ENCODE measurements at regions not wholly inside any gene's neighbourhood (a gene's known extent, or its start where the extent isn't known, plus 50 kb on each side); places are given as distances from the start of the nearest gene placed in this dataset.

DNA sequence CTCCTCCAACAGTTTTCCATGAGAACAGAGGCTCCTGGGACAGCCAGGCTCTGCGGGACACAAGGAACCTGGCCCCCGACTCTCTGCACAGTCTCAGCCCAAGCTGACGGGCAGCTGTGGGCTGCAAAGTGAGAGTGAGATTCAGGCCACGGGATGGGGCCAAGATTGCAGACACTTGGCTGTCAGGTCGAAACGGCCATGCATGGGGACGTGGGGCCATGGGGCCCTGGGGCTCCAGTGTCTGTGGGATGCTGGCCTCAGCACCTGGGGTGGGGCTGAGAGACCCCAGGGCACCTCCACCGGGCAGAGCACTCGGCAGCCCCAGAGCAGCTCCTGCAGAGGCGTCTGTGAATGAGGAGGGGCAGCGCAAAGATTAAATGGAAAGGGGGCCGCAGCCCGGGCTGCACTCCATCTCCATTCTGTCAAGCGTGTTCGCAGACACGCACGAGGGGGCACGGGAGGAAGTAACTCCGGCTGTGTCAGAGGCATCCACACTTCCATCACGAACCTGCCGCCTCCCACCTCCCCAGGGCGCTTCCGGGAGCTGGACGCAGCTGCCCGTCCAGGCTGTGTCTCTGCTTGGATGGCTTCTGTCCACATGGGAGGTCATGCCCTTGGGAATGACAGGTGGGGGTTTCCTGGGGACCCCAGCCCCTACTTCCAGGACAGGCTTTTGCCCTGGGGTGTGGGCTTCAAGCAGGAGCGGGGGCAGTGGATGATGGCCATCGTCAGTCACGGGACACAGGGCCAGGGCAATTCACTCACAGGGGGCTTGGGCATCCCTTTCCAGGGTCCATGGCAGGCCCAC lies 82.8 kb upstream of the NKX1-1 start:
- Histone ChIP-seq H3K9me3 (ENCODE audit: control insufficient read depth, low read length) (peaks cover 10% of the 10 kb centered on the region), H3K27me3 (replicated peaks; ENCODE audit: control insufficient read depth, insufficient read depth, low read length, poor library complexity, severe bottlenecking) (no peaks in the 10 kb centered on the region)
- no peak for DNase-seq

DNA sequence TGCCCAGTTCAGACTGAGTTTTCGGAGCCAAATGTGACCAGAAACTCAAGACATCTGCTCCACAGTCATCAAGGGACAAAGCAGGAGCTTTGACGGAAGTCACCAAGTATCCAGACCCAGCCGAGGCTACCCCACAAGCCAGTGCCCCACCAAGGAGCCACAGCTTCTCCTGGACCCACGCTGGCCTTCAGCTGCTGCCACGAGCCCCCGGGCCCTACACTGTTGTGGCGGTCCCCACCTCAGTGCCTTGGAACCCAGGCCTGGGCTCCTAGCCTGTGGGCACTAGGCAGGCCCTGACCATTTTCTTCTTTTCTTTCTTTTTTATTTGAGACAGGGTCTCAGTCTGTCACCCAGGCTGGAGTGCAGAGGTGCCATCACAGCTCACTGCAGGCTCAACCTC lies 82.1 kb upstream of the NKX1-1 start:
- Histone ChIP-seq H3K4me3 (ENCODE audit: insufficient read depth, low read depth, low read length, poor library complexity, severe bottlenecking) (no peak overlapping the region), H3K27me3 (replicated peaks; ENCODE audit: control insufficient read depth, insufficient read depth, low read length, poor library complexity, severe bottlenecking) (no peaks in the 10 kb centered on the region), H3K36me3 (ENCODE audit: control insufficient read depth, insufficient read depth, low read length) (no peaks in the 10 kb centered on the region), H3K9me3 (ENCODE audit: control insufficient read depth, low read length) (peaks cover 10% of the 10 kb centered on the region), H3K4me1 (ENCODE audit: control insufficient read depth, insufficient read depth, low read length, poor library complexity, severe bottlenecking) (no peaks in the 10 kb centered on the region), H3K27ac (ENCODE audit: insufficient read depth, low read length, poor library complexity, severe bottlenecking) (no peak overlapping the region)
- no peak for DNase-seq

More for the DNA sequence above, 82.8 kb upstream of the NKX1-1 start:
- Histone ChIP-seq H3K4me3 (ENCODE audit: insufficient read depth, low read depth, low read length, poor library complexity, severe bottlenecking) (no peak overlapping the region), H3K4me1 (ENCODE audit: control insufficient read depth, insufficient read depth, low read length, poor library complexity, severe bottlenecking) (no peaks in the 10 kb centered on the region), H3K36me3 (ENCODE audit: control insufficient read depth, insufficient read depth, low read length) (no peaks in the 10 kb centered on the region), H3K27ac (ENCODE audit: insufficient read depth, low read length, poor library complexity, severe bottlenecking) (no peak overlapping the region)

DNA sequence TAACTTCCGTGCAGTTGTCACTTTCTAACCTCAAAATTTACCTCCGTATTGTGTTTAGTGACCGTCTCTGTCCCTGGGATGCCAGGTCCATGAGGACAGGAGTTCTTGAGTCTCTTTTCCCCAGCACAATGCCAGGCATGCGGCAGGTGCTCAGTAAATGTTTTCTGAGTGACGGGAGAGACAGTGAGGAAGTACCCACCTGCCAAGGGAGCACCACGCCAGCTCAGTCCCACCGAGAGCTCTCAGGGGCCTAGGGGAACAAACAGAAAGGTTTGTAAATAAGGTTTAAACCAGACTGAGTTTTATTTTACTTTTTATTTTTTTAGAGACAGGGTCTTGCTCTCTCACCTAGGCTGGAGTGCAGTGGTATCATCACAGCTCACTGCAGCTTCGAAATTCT lies 81.5 kb upstream of the NKX1-1 start:
- no peak for DNase-seq
- Histone ChIP-seq H3K4me1 (ENCODE audit: control insufficient read depth, insufficient read depth, low read length, poor library complexity, severe bottlenecking) (no peaks in the 10 kb centered on the region), H3K27ac (ENCODE audit: insufficient read depth, low read length, poor library complexity, severe bottlenecking) (no peak overlapping the region), H3K36me3 (ENCODE audit: control insufficient read depth, insufficient read depth, low read length) (no peaks in the 10 kb centered on the region), H3K9me3 (ENCODE audit: control insufficient read depth, low read length) (peaks cover 10% of the 10 kb centered on the region), H3K4me3 (ENCODE audit: insufficient read depth, low read depth, low read length, poor library complexity, severe bottlenecking) (no peak overlapping the region), H3K27me3 (replicated peaks; ENCODE audit: control insufficient read depth, insufficient read depth, low read length, poor library complexity, severe bottlenecking) (no peaks in the 10 kb centered on the region)

DNA sequence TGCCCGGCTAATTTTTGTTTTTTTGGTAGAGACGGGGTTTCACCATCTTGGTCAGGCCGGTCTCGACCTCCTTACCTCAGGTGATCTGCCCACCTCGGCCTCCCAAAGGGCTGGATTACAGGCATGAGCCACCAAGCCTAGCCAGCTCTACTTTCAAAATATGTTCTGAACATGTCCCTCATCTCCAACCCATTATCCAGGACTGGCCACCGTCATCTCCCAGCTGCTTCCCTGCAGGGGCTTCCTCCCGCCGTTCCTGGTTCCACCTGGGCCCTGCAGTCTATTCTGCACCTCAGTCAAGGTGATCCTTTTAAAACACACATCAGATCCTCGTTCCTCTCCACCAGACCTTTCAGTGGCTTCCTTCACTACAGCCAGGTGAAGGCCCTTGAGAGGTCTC lies 80.9 kb upstream of the NKX1-1 start:
- Histone ChIP-seq H3K27ac (ENCODE audit: insufficient read depth, low read length, poor library complexity, severe bottlenecking) (no peak overlapping the region), H3K4me3 (ENCODE audit: insufficient read depth, low read depth, low read length, poor library complexity, severe bottlenecking) (no peak overlapping the region), H3K36me3 (ENCODE audit: control insufficient read depth, insufficient read depth, low read length) (no peaks in the 10 kb centered on the region), H3K4me1 (ENCODE audit: control insufficient read depth, insufficient read depth, low read length, poor library complexity, severe bottlenecking) (no peaks in the 10 kb centered on the region), H3K9me3 (ENCODE audit: control insufficient read depth, low read length) (peaks cover 10% of the 10 kb centered on the region), H3K27me3 (replicated peaks; ENCODE audit: control insufficient read depth, insufficient read depth, low read length, poor library complexity, severe bottlenecking) (no peaks in the 10 kb centered on the region)
- DNase-seq: no peak

DNA sequence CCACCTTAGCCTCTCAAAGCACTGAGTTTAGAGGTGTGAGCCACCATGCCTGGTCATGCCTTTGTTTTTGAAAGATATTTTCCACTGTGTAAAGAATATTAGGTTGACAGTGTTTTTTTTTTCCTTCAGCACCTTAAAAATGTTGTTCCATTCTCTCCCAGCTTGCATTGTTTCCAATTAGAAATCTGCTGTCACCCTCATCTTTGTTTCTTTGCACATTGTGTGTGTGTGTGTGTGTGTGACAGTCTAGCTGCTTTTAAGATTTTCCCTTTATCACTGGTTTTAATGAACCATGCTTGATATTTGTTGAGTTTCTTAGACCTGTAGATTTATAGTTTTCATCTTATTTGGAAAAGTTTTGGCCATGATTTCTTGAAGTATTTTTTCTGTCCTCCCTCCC lies 79.0 kb upstream of the NKX1-1 start:
- no peaks in the 10 kb centered on the region for H3K27me3 ChIP-seq (replicated peaks; ENCODE audit: control insufficient read depth, insufficient read depth, low read length, poor library complexity, severe bottlenecking)
- DNase-seq: no peak
- H3K4me3 ChIP-seq (ENCODE audit: insufficient read depth, low read depth, low read length, poor library complexity, severe bottlenecking): no peak overlapping the region
- no peaks in the 10 kb centered on the region for H3K36me3 ChIP-seq (ENCODE audit: control insufficient read depth, insufficient read depth, low read length)
- no peak overlapping the region for H3K27ac ChIP-seq (ENCODE audit: insufficient read depth, low read length, poor library complexity, severe bottlenecking)
- no peaks in the 10 kb centered on the region for H3K4me1 ChIP-seq (ENCODE audit: control insufficient read depth, insufficient read depth, low read length, poor library complexity, severe bottlenecking)
- H3K9me3 ChIP-seq (ENCODE audit: control insufficient read depth, low read length): peaks cover 10% of the 10 kb centered on the region

DNA sequence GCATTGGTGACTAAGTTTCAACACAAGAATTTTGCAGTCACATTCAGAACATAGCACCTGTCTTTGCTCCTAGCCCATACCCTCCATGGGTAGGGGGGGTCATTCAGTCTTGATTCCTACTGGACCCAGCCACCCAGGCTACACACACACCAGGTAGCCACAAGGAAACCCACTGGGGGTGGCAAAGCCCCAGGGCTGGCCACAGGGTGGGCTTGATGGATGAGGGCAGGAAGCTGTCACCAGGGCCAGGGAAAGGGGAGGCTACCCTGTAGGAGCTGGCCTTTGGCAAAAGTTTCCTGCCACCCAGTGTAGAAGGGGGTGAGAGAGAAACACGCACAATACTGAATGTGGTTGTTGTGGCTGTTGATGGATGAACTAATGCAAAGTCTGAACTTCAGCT lies 74.5 kb upstream of the NKX1-1 start:
- no peak overlapping the region for H3K27ac ChIP-seq (ENCODE audit: insufficient read depth, low read length, poor library complexity, severe bottlenecking)
- H3K27me3 ChIP-seq (replicated peaks; ENCODE audit: control insufficient read depth, insufficient read depth, low read length, poor library complexity, severe bottlenecking): peaks cover 3% of the 10 kb centered on the region
- no peaks in the 10 kb centered on the region for H3K36me3 ChIP-seq (ENCODE audit: control insufficient read depth, insufficient read depth, low read length)
- H3K4me1 ChIP-seq (ENCODE audit: control insufficient read depth, insufficient read depth, low read length, poor library complexity, severe bottlenecking): no peaks in the 10 kb centered on the region
- H3K4me3 ChIP-seq (ENCODE audit: insufficient read depth, low read depth, low read length, poor library complexity, severe bottlenecking): no peak overlapping the region
- H3K9me3 ChIP-seq (ENCODE audit: control insufficient read depth, low read length): peaks cover 10% of the 10 kb centered on the region
- DNase-seq: no peak

DNA sequence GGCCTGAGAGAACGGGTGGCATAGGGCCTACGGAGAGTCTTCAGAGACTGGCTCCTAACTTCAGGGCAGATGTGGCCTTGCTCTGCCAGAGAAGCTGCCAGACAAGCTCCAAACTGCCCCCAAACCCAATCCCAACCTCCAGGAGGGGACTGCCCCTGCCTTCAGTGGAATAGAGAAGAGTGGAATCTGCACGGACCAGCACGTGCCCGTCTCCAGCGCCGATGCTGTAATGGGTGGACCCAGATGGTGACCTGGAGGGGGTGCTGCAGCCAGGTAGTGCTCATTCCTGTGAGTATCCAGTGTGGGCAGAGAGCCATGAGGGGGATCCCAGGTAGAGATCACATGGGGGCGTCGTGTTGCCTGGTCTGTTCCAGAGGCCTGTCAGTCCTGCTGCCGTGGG lies 73.2 kb upstream of the NKX1-1 start:
- Histone ChIP-seq H3K4me1 (ENCODE audit: control insufficient read depth, insufficient read depth, low read length, poor library complexity, severe bottlenecking) (no peaks in the 10 kb centered on the region), H3K36me3 (ENCODE audit: control insufficient read depth, insufficient read depth, low read length) (no peaks in the 10 kb centered on the region), H3K9me3 (ENCODE audit: control insufficient read depth, low read length) (no peaks in the 10 kb centered on the region), H3K4me3 (ENCODE audit: insufficient read depth, low read depth, low read length, poor library complexity, severe bottlenecking) (no peak overlapping the region), H3K27me3 (replicated peaks; ENCODE audit: control insufficient read depth, insufficient read depth, low read length, poor library complexity, severe bottlenecking) (peaks cover 3% of the 10 kb centered on the region), H3K27ac (ENCODE audit: insufficient read depth, low read length, poor library complexity, severe bottlenecking) (no peak overlapping the region)
- no peak for DNase-seq

DNA sequence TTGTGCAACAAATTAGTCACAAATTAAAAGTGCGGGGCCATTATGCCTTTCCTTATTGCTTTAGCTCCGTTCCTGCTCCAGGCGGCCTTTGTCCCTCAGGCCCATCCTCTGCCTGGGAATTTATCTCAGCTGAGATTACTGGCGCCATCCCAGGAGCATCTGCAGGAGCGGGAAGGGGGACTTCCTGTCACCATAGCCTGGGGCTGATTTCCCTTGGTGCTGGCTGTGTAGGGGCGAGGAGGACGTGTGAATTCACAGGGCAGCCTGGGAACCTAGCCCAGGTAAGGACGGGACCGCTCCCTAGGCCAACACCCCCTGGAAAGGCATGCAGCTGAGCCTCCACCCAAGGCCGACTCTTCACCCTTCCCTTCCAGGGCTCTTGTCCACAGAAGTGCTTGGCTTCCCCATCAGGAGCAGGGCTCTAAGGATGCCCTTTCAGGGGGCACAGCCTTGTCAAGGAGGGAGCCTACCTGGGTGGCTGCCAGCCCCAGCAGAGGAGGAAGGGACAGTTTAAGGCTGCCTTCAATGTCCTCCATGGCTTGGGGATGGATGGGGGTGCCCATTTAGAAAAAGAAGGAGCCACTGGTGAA lies 72.6 kb upstream of the NKX1-1 start:
- DNase-seq: no peak
- no peak overlapping the region for H3K4me3 ChIP-seq (ENCODE audit: insufficient read depth, low read depth, low read length, poor library complexity, severe bottlenecking)
- H3K27ac ChIP-seq (ENCODE audit: insufficient read depth, low read length, poor library complexity, severe bottlenecking): no peak overlapping the region
- no peaks in the 10 kb centered on the region for H3K36me3 ChIP-seq (ENCODE audit: control insufficient read depth, insufficient read depth, low read length)
- H3K4me1 ChIP-seq (ENCODE audit: control insufficient read depth, insufficient read depth, low read length, poor library complexity, severe bottlenecking): no peaks in the 10 kb centered on the region
- H3K27me3 ChIP-seq (replicated peaks; ENCODE audit: control insufficient read depth, insufficient read depth, low read length, poor library complexity, severe bottlenecking): peaks cover 3% of the 10 kb centered on the region
- H3K9me3 ChIP-seq (ENCODE audit: control insufficient read depth, low read length): no peaks in the 10 kb centered on the region

DNA sequence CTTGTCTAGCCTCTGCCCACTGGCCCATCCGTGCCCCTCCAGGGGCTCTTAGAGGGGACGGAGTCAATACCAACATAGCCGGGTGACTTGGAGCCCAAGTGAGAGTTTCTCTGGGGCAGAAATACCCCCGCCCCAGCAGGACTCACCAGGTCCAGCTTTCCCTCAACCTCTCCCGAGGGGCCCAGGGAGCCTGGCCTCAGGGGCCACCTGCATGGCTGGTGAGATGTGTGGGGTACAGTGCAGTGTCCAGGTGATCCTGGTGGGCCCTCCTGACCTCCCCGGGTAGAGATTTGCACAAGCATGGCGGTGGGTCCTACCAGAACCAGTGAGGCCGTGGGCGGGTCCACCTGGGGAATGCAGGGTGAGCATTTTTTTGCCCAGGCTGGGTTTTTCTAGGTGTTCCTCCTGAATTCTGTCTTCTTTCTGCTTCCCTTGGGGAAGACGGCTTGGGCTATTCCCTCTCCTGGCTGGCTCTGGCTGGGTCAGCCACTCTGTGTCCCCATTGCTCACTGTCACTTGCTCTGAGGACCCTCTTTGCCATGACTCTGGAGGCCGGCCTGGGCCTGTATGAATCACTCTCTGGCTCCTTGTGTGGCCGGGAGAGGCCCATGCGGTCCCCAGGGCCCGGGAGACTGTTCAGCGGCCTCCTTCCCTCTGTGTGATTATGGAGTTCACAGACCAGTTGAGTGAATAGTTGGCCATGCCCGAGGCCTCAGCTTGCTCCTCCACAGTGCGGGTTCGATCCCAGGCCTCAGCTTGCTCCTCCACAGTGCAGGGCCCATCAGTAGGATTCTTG lies 71.0 kb upstream of the NKX1-1 start:
- Histone ChIP-seq H3K4me1 (ENCODE audit: control insufficient read depth, insufficient read depth, low read length, poor library complexity, severe bottlenecking) (no peaks in the 10 kb centered on the region), H3K9me3 (ENCODE audit: control insufficient read depth, low read length) (no peaks in the 10 kb centered on the region), H3K4me3 (ENCODE audit: insufficient read depth, low read depth, low read length, poor library complexity, severe bottlenecking) (no peak overlapping the region), H3K27ac (ENCODE audit: insufficient read depth, low read length, poor library complexity, severe bottlenecking) (no peak overlapping the region), H3K27me3 (replicated peaks; ENCODE audit: control insufficient read depth, insufficient read depth, low read length, poor library complexity, severe bottlenecking) (peaks cover 8% of the 10 kb centered on the region), H3K36me3 (ENCODE audit: control insufficient read depth, insufficient read depth, low read length) (no peaks in the 10 kb centered on the region)
- DNase-seq: no peak

DNA sequence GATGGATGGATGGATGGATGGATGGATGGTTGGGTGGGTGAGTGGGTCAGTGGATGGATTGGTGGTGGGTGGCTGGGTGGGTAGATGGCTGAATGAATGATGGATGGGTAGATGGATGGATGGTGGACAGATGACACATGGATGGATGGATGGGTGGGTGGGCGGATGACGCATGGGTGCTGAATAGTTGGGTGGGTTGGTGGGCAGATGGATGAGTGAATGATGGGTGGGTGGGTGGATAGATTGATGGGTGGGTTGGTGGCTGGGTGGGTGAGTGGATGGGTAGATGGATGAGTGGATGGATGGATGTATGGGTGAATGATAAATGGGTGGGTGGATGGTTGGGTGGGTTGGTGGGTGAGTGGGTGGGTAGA lies 69.9 kb upstream of the NKX1-1 start:
- DNase-seq: no peak
- H3K36me3 ChIP-seq (ENCODE audit: control insufficient read depth, insufficient read depth, low read length): no peaks in the 10 kb centered on the region
- H3K27me3 ChIP-seq (replicated peaks; ENCODE audit: control insufficient read depth, insufficient read depth, low read length, poor library complexity, severe bottlenecking): peaks cover 19% of the 10 kb centered on the region
- no peak overlapping the region for H3K27ac ChIP-seq (ENCODE audit: insufficient read depth, low read length, poor library complexity, severe bottlenecking)
- H3K4me1 ChIP-seq (ENCODE audit: control insufficient read depth, insufficient read depth, low read length, poor library complexity, severe bottlenecking): no peaks in the 10 kb centered on the region
- no peak overlapping the region for H3K4me3 ChIP-seq (ENCODE audit: insufficient read depth, low read depth, low read length, poor library complexity, severe bottlenecking)
- H3K9me3 ChIP-seq (ENCODE audit: control insufficient read depth, low read length): no peaks in the 10 kb centered on the region
